ENCODE measurements at regions not wholly inside any gene's neighbourhood (a gene's known extent, or its start where the extent isn't known, plus 50 kb on each side); places are given as distances from the start of the nearest gene placed in this dataset.

DNA sequence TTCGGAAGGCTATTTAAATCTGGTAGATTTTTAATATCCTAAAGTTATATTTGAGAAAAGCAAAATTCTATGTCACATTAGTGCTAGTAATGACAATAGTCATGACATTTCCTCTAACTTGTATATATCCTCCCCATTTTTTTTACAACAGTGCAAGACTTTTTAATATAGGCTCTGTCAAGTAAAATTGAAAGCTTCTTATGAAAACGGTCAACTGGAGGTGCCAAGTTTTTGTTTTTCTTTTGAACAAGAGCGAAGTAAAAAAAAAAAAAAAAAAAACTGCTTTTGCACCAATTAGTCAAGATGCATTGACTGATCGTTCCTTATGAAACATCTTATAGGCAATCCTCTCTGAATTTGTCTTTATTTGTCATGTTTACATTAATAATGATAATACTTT lies 389.3 kb downstream of the STK39 start:
- ChIA-PET CTCF (ENCODE audit: unreplicated experiment) (no interaction called here), POLR2A (interaction anchor here (0.7 to 1.4 kb wide), 3 partner anchors 10 to 216 kb away, joined by 3 to 4 read pairs (median 3); no protein-coding TSS in a partner anchor)
- intact Hi-C loops (cut with micrococcal nuclease; ENCODE audit: unreplicated experiment) = no loop called here
- H4K20me1 ChIP-seq (ENCODE audit: insufficient read depth, low read length) = no peaks in the 10 kb centered on the region
- no peaks in the 10 kb centered on the region for H3K36me3 ChIP-seq (ENCODE audit: insufficient read depth, low read length)
- BruUV-seq (replicated peaks) = no TSS peak
- H3K79me2 ChIP-seq (ENCODE audit: insufficient read depth, low read depth, low read length) = no peaks in the 10 kb centered on the region
- H2AFZ ChIP-seq (ENCODE audit: low read length) = no peak overlapping the region
- TF ChIP-seq EZH2phosphoT487 (IDR thresholded peaks at IDR 0.05; ENCODE audit: borderline replicate concordance, low read depth, low read length) = no peak
- TF ChIP-seq, protein P1, sequence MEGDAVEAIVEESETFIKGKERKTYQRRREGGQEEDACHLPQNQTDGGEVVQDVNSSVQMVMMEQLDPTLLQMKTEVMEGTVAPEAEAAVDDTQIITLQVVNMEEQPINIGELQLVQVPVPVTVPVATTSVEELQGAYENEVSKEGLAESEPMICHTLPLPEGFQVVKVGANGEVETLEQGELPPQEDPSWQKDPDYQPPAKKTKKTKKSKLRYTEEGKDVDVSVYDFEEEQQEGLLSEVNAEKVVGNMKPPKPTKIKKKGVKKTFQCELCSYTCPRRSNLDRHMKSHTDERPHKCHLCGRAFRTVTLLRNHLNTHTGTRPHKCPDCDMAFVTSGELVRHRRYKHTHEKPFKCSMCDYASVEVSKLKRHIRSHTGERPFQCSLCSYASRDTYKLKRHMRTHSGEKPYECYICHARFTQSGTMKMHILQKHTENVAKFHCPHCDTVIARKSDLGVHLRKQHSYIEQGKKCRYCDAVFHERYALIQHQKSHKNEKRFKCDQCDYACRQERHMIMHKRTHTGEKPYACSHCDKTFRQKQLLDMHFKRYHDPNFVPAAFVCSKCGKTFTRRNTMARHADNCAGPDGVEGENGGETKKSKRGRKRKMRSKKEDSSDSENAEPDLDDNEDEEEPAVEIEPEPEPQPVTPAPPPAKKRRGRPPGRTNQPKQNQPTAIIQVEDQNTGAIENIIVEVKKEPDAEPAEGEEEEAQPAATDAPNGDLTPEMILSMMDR (conservative IDR thresholded peaks at IDR 0.05; ENCODE audit: low read length) = no peak
- no peaks in the 10 kb centered on the region for H3K9me2 ChIP-seq (ENCODE audit: insufficient read depth, low read length)
- no peaks in the 10 kb centered on the region for H3K4me1 ChIP-seq (ENCODE audit: insufficient read depth, low read length, poor library complexity, severe bottlenecking)
- H3K4me3 ChIP-seq (ENCODE audit: low read depth, low read length, poor library complexity, severe bottlenecking) = no peak overlapping the region
- no peak overlapping the region for H3K27ac ChIP-seq (ENCODE audit: low read depth, low read length, poor library complexity, severe bottlenecking)
- no peak overlapping the region for H3K4me2 ChIP-seq (ENCODE audit: low read length)
- H3K9me3 ChIP-seq (ENCODE audit: low read length) = no peaks in the 10 kb centered on the region
- no peak for DNase-seq (ENCODE audit: low spot score)

DNA sequence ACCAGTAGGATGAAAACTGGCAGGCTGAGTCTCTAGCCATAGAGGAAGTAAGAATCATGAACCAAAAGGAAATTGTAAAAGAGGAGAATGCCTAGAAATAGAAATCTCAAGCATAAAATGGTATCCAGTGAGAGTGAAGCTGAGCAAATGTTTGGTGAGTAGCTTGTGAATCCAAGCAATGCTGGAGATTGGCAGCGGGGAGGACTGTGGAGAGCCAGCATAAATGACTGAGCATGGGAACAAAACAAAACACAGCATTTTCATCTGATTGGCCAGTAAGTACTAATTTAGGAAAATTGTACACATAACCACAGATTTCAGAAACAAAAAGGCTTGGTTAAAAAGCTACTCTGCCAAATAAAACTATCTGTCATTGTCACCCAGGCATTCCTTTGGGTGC lies 390.0 kb downstream of the STK39 start:
- POLR2A ChIA-PET = interaction anchor here (1.4 kb wide), 1 partner anchor 11 kb away, joined by 4 read pairs; no protein-coding TSS in a partner anchor
- no peaks in the 10 kb centered on the region for H3K79me2 ChIP-seq (ENCODE audit: insufficient read depth, low read depth, low read length)
- intact Hi-C loops (cut with micrococcal nuclease; ENCODE audit: unreplicated experiment) = no loop called here
- no peak for TF ChIP-seq EZH2phosphoT487 (IDR thresholded peaks at IDR 0.05; ENCODE audit: borderline replicate concordance, low read depth, low read length)
- TF ChIP-seq, protein P1 (conservative IDR thresholded peaks at IDR 0.05; ENCODE audit: low read length) = no peak
- CTCF ChIA-PET (ENCODE audit: unreplicated experiment) = no interaction called here
- no peak overlapping the region for H3K4me3 ChIP-seq (ENCODE audit: low read depth, low read length, poor library complexity, severe bottlenecking)
- no peak overlapping the region for H2AFZ ChIP-seq (ENCODE audit: low read length)
- no TSS peak for BruUV-seq (replicated peaks)
- no peaks in the 10 kb centered on the region for H3K9me2 ChIP-seq (ENCODE audit: insufficient read depth, low read length)
- no peak overlapping the region for H3K4me2 ChIP-seq (ENCODE audit: low read length)
- H3K36me3 ChIP-seq (ENCODE audit: insufficient read depth, low read length) = no peaks in the 10 kb centered on the region
- H3K4me1 ChIP-seq (ENCODE audit: insufficient read depth, low read length, poor library complexity, severe bottlenecking) = no peaks in the 10 kb centered on the region
- H3K27ac ChIP-seq (ENCODE audit: low read depth, low read length, poor library complexity, severe bottlenecking) = no peak overlapping the region
- H4K20me1 ChIP-seq (ENCODE audit: insufficient read depth, low read length) = no peaks in the 10 kb centered on the region
- no peak for DNase-seq (ENCODE audit: low spot score)
- no peaks in the 10 kb centered on the region for H3K9me3 ChIP-seq (ENCODE audit: low read length)

DNA sequence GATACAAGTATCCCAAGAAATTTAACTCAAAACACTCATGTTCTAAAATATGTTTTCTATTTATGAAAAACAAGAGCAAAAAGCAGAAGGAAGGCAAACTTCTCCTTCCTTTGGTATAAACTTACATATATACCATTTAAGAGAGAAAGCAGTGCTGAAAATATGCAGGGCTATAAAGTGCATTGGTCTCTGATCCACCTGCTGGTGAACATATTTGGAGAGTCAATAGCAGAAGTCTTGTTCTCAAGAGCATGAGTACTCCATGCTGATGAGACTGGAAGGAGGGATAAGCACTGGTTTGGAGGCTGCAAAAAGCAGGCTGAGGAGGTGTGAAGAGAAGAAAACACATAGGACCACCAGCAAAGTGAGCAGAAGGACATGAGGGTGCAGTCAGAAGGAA lies 391.2 kb downstream of the STK39 start:
- Histone ChIP-seq H3K79me2 (ENCODE audit: insufficient read depth, low read depth, low read length) (no peaks in the 10 kb centered on the region), H3K27ac (ENCODE audit: low read depth, low read length, poor library complexity, severe bottlenecking) (no peak overlapping the region), H4K20me1 (ENCODE audit: insufficient read depth, low read length) (no peaks in the 10 kb centered on the region), H3K9me3 (ENCODE audit: low read length) (no peaks in the 10 kb centered on the region), H3K4me1 (ENCODE audit: insufficient read depth, low read length, poor library complexity, severe bottlenecking) (no peaks in the 10 kb centered on the region), H3K4me2 (ENCODE audit: low read length) (no peak overlapping the region), H3K36me3 (ENCODE audit: insufficient read depth, low read length) (no peaks in the 10 kb centered on the region), H3K9me2 (ENCODE audit: insufficient read depth, low read length) (no peaks in the 10 kb centered on the region), H3K4me3 (ENCODE audit: low read depth, low read length, poor library complexity, severe bottlenecking) (no peak overlapping the region), H2AFZ (ENCODE audit: low read length) (no peak overlapping the region)
- POLR2A ChIA-PET = interaction anchor here (1.1 kb wide), 1 partner anchor 15 kb away, joined by 3 read pairs; no protein-coding TSS in a partner anchor
- intact Hi-C loops (cut with micrococcal nuclease; ENCODE audit: unreplicated experiment) = no loop called here
- TF ChIP-seq, protein P1 (conservative IDR thresholded peaks at IDR 0.05; ENCODE audit: low read length) = 0 out of 2 replicates have a peak, but pooled peaks have one; percentile 12
- no peak for TF ChIP-seq EZH2phosphoT487 (IDR thresholded peaks at IDR 0.05; ENCODE audit: borderline replicate concordance, low read depth, low read length)
- DNase-seq (ENCODE audit: low spot score) = no peak
- BruUV-seq (replicated peaks) = no TSS peak
- CTCF ChIA-PET (ENCODE audit: unreplicated experiment) = no interaction called here
